ENCODE measurements at regions not wholly inside any gene's neighbourhood (a gene's known extent, or its start where the extent isn't known, plus 50 kb on each side); places are given as distances from the start of the nearest gene placed in this dataset.
"Not testable (repeated sequence)": the region's sequence is repeated elsewhere in the genome, so short reads cannot be mapped to it uniquely, and the experiment has no call there.

- TF ChIP-seq CTCF, POLR2A (IDR thresholded peaks at IDR 0.05): not testable (repeated sequence)
Measured at GRCh38 chrX:128606357-128606756, 554.2 kb upstream of the ACTRT1 start.

Data from stomach (tissue), 4 donors.